ENCODE measurements at regions not wholly inside any gene's neighbourhood (a gene's known extent, or its start where the extent isn't known, plus 50 kb on each side); places are given as distances from the start of the nearest gene placed in this dataset.
A peak's percentile ranks its signal among the peaks of the same experiment; 100 is the strongest.

DNA sequence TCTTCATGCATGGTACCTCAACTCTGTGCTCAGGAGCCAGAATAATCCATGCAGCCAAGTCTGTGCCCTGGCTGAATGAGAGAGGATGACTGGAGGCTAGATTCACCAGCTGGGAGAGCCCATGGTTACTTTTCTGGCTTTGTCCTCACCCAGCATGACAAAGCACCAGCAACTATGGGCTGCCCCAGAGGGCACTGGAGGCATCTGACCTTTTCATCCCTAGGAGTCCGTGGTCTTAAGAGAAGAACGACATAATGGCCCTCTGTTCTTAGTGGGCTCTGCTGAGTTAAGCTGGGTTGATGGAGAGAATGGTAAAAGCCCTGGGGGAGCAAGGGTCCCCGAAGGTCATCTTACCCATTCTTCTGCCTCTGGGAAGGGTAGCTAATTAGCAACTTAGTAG lies 54.6 kb upstream of the TNP1 start:
- intact Hi-C loops (cut with DNase I): no loop called here
- H3K27me3 ChIP-seq (ENCODE audit: insufficient read depth in 3 of 3, low read length in 2 of 3): no peaks in the 10 kb centered on the region
- DNase-seq (no peak), ATAC-seq (no peak)
- H3K4me1 ChIP-seq: no peaks in the 10 kb centered on the region
- no peak overlapping the region for H3K4me3 ChIP-seq
- WGBS, 3 donors: 86 to 89% (median 88%) methylated on average over 3 of the region's 3 CpGs
- H3K27ac ChIP-seq: no peak overlapping the region
- TF ChIP-seq, protein P1, sequence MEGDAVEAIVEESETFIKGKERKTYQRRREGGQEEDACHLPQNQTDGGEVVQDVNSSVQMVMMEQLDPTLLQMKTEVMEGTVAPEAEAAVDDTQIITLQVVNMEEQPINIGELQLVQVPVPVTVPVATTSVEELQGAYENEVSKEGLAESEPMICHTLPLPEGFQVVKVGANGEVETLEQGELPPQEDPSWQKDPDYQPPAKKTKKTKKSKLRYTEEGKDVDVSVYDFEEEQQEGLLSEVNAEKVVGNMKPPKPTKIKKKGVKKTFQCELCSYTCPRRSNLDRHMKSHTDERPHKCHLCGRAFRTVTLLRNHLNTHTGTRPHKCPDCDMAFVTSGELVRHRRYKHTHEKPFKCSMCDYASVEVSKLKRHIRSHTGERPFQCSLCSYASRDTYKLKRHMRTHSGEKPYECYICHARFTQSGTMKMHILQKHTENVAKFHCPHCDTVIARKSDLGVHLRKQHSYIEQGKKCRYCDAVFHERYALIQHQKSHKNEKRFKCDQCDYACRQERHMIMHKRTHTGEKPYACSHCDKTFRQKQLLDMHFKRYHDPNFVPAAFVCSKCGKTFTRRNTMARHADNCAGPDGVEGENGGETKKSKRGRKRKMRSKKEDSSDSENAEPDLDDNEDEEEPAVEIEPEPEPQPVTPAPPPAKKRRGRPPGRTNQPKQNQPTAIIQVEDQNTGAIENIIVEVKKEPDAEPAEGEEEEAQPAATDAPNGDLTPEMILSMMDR (IDR thresholded peaks at IDR 0.05): no peak
- no peaks in the 10 kb centered on the region for H3K9me3 ChIP-seq
- H3K36me3 ChIP-seq (ENCODE audit: insufficient read depth in 1 of 2, low read depth in 1 of 2): no peaks in the 10 kb centered on the region

DNA sequence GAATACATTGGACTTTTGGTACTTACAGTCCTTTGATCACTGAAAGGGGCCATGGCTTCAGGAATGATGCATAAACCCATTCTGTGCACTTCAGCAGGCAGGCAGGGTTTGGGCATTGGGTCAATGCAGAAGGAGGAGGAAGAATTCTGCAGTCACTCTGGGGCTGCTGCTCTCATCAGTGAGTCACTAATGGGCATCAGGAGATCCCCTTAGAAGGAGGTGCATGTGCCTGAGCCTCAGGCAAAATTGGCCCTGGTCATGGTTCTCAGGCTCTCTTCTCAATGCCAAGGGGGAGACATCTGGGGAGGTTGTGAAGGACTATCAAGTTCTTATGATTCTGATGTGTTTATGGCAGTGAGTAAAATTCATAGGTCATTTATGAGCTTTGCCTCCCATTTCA lies 52.0 kb upstream of the TNP1 start:
- no peaks in the 10 kb centered on the region for H3K4me1 ChIP-seq
- no peaks in the 10 kb centered on the region for H3K36me3 ChIP-seq (ENCODE audit: insufficient read depth in 1 of 2, low read depth in 1 of 2)
- no peak overlapping the region for H3K4me3 ChIP-seq
- DNase-seq (no peak), ATAC-seq (no peak)
- H3K9me3 ChIP-seq: no peaks in the 10 kb centered on the region
- intact Hi-C loops (cut with DNase I): no loop called here
- no peak overlapping the region for H3K27ac ChIP-seq
- TF ChIP-seq, protein P1 (IDR thresholded peaks at IDR 0.05): no peak
- H3K27me3 ChIP-seq (ENCODE audit: insufficient read depth in 3 of 3, low read length in 2 of 3): no peaks in the 10 kb centered on the region

DNA sequence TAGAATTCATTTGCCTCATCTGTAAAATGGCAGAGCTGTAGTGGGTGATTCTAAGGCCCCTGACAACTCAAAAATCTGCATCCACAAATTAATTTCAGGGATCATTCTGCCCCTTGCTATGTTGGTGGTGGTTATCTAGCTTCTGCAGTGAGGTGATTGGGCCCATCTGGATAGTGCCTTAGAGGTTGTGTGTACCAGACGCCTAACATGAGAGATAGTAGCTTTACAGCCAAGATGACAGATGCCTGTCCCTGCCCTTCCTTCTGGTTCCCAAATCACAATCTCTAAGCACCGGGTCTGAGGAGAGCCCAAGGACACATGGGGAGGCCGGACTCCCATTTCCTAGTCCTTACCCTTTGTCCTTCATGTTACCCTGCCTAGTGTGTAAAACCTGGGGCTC lies 51.1 kb upstream of the TNP1 start:
- Histone ChIP-seq H3K36me3 (ENCODE audit: insufficient read depth in 1 of 2, low read depth in 1 of 2) (no peaks in the 10 kb centered on the region), H3K4me3 (no peak overlapping the region), H3K9me3 (no peaks in the 10 kb centered on the region), H3K27me3 (ENCODE audit: insufficient read depth in 3 of 3, low read length in 2 of 3) (no peaks in the 10 kb centered on the region), H3K27ac (no peak overlapping the region), H3K4me1 (no peaks in the 10 kb centered on the region)
- 89 to 94% (median 90%) methylated on average over 3 of the region's 3 CpGs for WGBS, 3 donors
- TF ChIP-seq, protein P1 (IDR thresholded peaks at IDR 0.05): no peak
- intact Hi-C loops (cut with DNase I): no loop called here
- ATAC-seq: no peak
- no peak for DNase-seq

DNA sequence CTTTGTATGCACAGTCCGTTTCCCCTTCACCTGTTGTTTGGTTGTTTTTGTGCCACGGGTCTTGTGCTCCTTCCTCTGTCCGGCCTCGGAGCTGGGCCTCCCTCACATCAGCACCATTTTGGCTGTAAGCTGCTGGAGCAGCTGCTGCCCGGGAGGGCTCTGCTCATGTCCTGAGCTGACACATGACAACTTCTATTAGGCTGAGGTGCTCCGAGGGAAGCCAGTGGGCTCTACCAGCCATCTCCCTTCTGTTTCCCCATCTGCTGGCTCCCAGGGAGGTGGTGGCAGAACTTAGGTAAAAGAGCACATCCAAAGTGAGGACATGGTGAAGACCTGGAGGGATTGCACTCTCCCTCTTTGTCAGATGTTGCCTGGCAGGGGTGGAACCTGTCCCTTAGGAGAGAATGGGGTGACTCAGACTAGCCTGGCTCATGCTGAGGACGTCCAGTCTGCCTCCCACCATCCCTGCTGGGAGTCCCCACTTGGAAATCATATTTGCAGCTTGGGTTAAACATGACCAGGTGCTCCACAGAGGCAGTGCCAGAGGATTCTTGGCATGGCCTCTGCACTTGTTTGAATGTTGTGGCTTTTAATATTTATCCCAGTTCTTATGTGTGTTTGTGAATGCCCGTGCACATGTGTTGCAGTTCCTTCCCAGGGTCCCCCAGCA lies 49.8 kb upstream of the TNP1 start:
- H3K36me3 ChIP-seq (ENCODE audit: insufficient read depth in 1 of 2, low read depth in 1 of 2): no peaks in the 10 kb centered on the region
- ATAC-seq (peak in 1 of 4 donors; percentile 43), DNase-seq (no peak)
- 40 to 61% (median 60%) methylated on average over 8 of the region's 8 CpGs for WGBS, 3 donors
- TF ChIP-seq, protein P1 (IDR thresholded peaks at IDR 0.05): no peak
- no peak overlapping the region for H3K27ac ChIP-seq
- no peaks in the 10 kb centered on the region for H3K27me3 ChIP-seq (ENCODE audit: insufficient read depth in 3 of 3, low read length in 2 of 3)
- no peaks in the 10 kb centered on the region for H3K4me1 ChIP-seq
- intact Hi-C loops (cut with DNase I): no loop called here
- H3K4me3 ChIP-seq: no peak overlapping the region
- no peaks in the 10 kb centered on the region for H3K9me3 ChIP-seq

Data from psoas muscle (tissue), 7 donors.